HG03575 (cell line): ENCODE measurements at regions not wholly inside any gene's neighbourhood (a gene's known extent, or its start where the extent isn't known, plus 50 kb on each side); places are given as distances from the start of the nearest gene placed in this dataset.
"Not testable (repeated sequence)": the region's sequence is repeated elsewhere in the genome, so short reads cannot be mapped to it uniquely, and the experiment has no call there.

Source experiments
- ATAC-seq: cut with Tn5 transposase; IDR thresholded peaks from one replicate; pipeline ENCODE4 v1.9.1; 2021; ENCODE audit not compliant: unreplicated experiment, insufficient number of reproducible peaks, low FRiP score; ENCODE audit errors: extremely low read depth

- ATAC-seq: no peak
Measured at GRCh38 chr2:219723311-219723710, 95.9 kb downstream of the SLC4A3 start.

- ATAC-seq: no peak
Measured at GRCh38 chr2:219724628-219725027, 97.2 kb downstream of the SLC4A3 start.

GRCh38 chr2:219726916-219727315 is 99.5 kb downstream of the SLC4A3 start:
- ATAC-seq: no peak

GRCh38 chr2:219727771-219728429 is 100.5 kb downstream of the SLC4A3 start:
- ATAC-seq: no peak

GRCh38 chr2:219728991-219729487 is 101.6 kb downstream of the SLC4A3 start:
- no peak for ATAC-seq

- no peak for ATAC-seq
Measured at GRCh38 chr2:219731173-219731572, 103.7 kb downstream of the SLC4A3 start.

GRCh38 chr2:219733106-219733505 is 105.7 kb downstream of the SLC4A3 start:
- ATAC-seq: no peak

GRCh38 chr2:219733746-219734145 is 106.3 kb downstream of the SLC4A3 start:
- no peak for ATAC-seq

GRCh38 chr2:219736209-219736608 is 108.8 kb downstream of the SLC4A3 start:
- no peak for ATAC-seq

- no peak for ATAC-seq
Measured at GRCh38 chr2:219737270-219737691, 109.9 kb downstream of the SLC4A3 start.

GRCh38 chr2:219739066-219739465 is 111.6 kb downstream of the SLC4A3 start:
- ATAC-seq: no peak

GRCh38 chr2:219739866-219740440 is 112.5 kb downstream of the SLC4A3 start:
- no peak for ATAC-seq

GRCh38 chr2:219743548-219743947 is 116.1 kb downstream of the SLC4A3 start:
- ATAC-seq: no peak

- no peak for ATAC-seq
Measured at GRCh38 chr2:219744066-219744465, 116.6 kb downstream of the SLC4A3 start.

GRCh38 chr2:219744600-219744999 is 117.2 kb downstream of the SLC4A3 start:
- no peak for ATAC-seq

GRCh38 chr2:219747637-219748036 is 120.2 kb downstream of the SLC4A3 start:
- ATAC-seq: no peak

GRCh38 chr2:219748671-219749570 is 121.5 kb downstream of the SLC4A3 start:
- ATAC-seq: no peak

- not testable (repeated sequence) for ATAC-seq
Measured at GRCh38 chr2:219751121-219751520, 123.7 kb downstream of the SLC4A3 start.

GRCh38 chr2:219752726-219753125 is 125.3 kb downstream of the SLC4A3 start:
- no peak for ATAC-seq
